Left ventricle myocardium inferior (tissue), 1 donor: ENCODE measurements at regions not wholly inside any gene's neighbourhood (a gene's known extent, or its start where the extent isn't known, plus 50 kb on each side); places are given as distances from the start of the nearest gene placed in this dataset.

Experiments
- DNase-seq: peaks from one replicate; pipeline ENCODE4 v3.0.0-alpha.2; 2020
- H3K27ac ChIP-seq: fragments of 200-600 bp; replicated peaks from 2 replicates; pipeline ENCODE4 v1.8.0; 2021
- H3K27me3 ChIP-seq: fragments of 200-600 bp; 2 replicates; pipeline ENCODE4 v1.8.0; 2021; ENCODE audit warnings: low read depth
- H3K36me3 ChIP-seq: fragments of 200-600 bp; 2 replicates; pipeline ENCODE4 v1.8.0; 2021
- H3K4me1 ChIP-seq: fragments of 200-600 bp; 2 replicates; pipeline ENCODE4 v1.8.0; 2021
- H3K4me3 ChIP-seq: fragments of 200-600 bp; 2 replicates; pipeline ENCODE4 v1.8.0; 2021; ENCODE audit warnings: mild to moderate bottlenecking, moderate library complexity
- H3K9me3 ChIP-seq: fragments of 200-600 bp; replicated peaks from 2 replicates; pipeline ENCODE4 v1.8.0; 2021
- intact Hi-C: fragments of 100-400 bp; cut with micrococcal nuclease; formaldehyde crosslinking; loops from one replicate; pipeline ENCODE4 v1.11.0; 2022
- TF ChIP-seq, protein P1 (sequence below): fragments of 200-600 bp; IDR thresholded peaks from 2 replicates; pipeline ENCODE4 v1.8.0; 2021; ENCODE audit warnings: antibody characterized with exemption, mild to moderate bottlenecking, borderline replicate concordance
- donor health status: DM: no; HTN: yes; CAD: no; lungs with severe emphysema.

DNA sequence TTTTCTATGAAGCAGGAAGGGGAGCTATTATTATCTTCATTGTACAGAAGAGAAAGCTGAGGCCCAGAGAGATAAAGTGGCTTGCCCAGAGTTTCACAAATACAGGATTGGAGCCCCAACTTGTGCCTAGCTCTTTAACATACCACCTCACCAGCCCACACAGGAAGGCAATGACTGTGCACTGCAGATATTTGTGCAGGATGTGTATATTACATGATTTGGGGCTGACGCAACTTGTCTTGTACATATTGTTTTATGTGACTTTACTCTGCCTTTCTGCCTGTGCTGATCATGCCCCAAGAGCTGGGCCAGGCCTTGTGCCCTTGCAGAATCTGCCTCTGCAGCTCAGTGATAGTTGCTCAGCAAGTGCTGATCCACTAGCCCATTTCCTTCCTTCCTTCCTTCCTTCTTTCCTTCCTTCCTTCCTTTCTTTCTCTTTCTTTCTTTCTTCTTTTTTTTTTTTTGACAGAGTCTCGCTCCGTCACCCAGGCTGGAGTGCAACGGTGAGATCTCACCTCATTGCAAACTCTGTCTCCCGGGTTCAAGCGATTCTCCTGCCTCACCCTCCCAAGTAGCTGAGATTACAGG, 106.6 kb upstream of the TBCA start:
- peaks cover 66% of the 10 kb centered on the region for H3K27me3 ChIP-seq
- intact Hi-C loops = no loop called here
- no peak overlapping the region for H3K27ac ChIP-seq
- no peaks in the 10 kb centered on the region for H3K9me3 ChIP-seq
- no peak for DNase-seq
- TF ChIP-seq, protein P1, sequence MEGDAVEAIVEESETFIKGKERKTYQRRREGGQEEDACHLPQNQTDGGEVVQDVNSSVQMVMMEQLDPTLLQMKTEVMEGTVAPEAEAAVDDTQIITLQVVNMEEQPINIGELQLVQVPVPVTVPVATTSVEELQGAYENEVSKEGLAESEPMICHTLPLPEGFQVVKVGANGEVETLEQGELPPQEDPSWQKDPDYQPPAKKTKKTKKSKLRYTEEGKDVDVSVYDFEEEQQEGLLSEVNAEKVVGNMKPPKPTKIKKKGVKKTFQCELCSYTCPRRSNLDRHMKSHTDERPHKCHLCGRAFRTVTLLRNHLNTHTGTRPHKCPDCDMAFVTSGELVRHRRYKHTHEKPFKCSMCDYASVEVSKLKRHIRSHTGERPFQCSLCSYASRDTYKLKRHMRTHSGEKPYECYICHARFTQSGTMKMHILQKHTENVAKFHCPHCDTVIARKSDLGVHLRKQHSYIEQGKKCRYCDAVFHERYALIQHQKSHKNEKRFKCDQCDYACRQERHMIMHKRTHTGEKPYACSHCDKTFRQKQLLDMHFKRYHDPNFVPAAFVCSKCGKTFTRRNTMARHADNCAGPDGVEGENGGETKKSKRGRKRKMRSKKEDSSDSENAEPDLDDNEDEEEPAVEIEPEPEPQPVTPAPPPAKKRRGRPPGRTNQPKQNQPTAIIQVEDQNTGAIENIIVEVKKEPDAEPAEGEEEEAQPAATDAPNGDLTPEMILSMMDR = no peak
- no peak overlapping the region for H3K4me3 ChIP-seq
- no peaks in the 10 kb centered on the region for H3K4me1 ChIP-seq
- H3K36me3 ChIP-seq = no peaks in the 10 kb centered on the region

DNA sequence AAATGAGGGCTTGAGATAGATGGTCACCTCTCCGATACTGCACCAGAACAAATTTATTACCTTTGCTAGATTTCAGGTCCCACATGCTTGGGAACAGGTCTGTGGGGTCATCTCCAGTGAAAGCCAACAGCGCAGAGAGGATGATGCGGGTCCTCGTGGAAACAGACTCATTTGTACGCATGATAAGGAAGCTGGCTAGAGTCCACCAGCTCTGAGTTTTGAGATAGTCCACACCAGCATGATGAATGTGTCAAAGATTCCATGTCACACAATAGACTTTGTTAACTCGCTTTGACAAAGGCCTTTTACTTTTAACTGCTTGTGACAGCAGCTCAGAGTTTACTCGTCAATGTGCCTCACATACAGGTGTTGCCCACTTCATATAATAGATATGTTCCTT, 105.4 kb upstream of the TBCA start:
- Histone ChIP-seq H3K4me1 (no peaks in the 10 kb centered on the region), H3K4me3 (no peak overlapping the region), H3K27ac (no peak overlapping the region), H3K27me3 (peaks cover 56% of the 10 kb centered on the region), H3K9me3 (no peaks in the 10 kb centered on the region), H3K36me3 (no peaks in the 10 kb centered on the region)
- no peak for DNase-seq
- TF ChIP-seq, protein P1 = no peak
- intact Hi-C loops = no loop called here

DNA sequence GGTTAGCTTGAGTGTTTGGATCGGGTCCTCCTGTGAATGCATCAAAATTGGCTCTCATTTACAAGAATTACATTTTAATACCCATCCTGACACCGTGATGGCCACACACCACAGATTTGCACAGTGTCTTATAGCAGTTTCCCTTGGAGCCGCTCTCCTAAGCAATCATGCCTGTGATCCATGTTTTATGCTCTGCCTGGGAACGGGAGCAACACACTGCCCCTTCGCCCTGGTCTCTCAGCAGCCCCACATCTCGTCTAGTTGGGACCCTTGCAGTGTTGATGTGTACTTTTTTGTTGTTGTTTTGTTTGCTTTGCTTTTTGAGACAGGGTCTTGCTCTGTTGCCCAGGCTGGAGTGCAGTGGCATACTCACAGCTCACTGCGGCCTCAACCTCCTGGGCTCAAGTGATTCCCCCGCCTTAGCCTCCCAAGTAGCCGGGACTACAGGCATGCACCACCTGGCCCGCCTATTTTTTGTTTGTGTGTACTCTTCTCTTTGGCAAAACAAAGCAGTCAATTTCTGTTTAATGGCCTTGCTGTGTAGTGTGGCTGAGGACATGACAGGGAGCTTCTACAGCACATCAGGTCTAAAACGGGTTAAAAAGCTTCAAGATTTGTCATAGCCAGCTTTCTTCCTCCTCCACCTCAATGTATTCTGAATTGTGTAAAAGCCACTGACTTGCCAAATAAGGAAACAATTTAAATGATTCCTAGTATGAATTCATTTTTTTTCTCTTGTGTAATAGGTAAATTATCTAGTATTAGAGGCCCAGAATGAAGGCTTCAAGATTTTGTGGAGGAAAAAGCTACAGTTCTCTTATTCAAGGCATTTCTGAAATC, 101.6 kb upstream of the TBCA start:
- Histone ChIP-seq H3K36me3 (no peaks in the 10 kb centered on the region), H3K9me3 (no peaks in the 10 kb centered on the region), H3K27me3 (peaks cover 19% of the 10 kb centered on the region), H3K4me1 (no peaks in the 10 kb centered on the region), H3K4me3 (no peak overlapping the region), H3K27ac (no peak overlapping the region)
- no peak for DNase-seq
- TF ChIP-seq, protein P1 = no peak
- intact Hi-C loops = no loop called here

DNA sequence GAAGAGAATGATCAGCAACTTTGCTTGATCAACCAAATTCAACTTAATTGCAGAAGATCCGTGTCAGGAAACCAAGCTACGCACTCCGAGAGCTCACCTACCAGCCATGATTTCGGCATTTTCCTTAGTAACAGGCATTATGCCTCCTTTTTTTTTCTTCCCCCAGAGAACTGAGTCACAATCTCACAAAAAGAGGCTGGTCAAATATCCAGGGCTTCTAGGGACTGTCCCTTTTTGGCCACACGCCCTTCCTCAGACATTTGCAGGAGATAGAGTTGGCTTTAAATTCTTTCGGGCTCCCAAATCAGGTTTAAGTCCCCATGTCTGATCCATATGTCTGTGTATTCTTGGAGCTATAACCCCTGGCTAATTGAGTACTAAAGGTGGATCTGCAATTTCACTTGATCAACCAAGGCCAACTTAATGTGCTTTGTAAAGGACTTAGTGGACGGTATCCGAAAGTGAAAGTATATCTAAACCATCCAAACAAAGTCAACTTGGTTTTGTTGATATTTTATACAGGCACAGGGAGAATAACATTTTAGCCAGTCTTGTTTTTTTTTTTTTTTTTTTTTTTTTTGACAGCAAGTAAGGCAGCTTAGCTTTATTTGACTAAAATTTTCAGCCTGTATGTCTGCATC, 100.8 kb upstream of the TBCA start:
- intact Hi-C loops = no loop called here
- no peak overlapping the region for H3K4me3 ChIP-seq
- H3K4me1 ChIP-seq = no peaks in the 10 kb centered on the region
- no peak for DNase-seq
- TF ChIP-seq, protein P1 = no peak
- H3K27me3 ChIP-seq = peaks cover 12% of the 10 kb centered on the region
- H3K36me3 ChIP-seq = no peaks in the 10 kb centered on the region
- H3K27ac ChIP-seq = no peak overlapping the region
- H3K9me3 ChIP-seq = no peaks in the 10 kb centered on the region

- intact Hi-C loops = no loop called here
Observed at GRCh38 chr5:77876316-77876715, 100.2 kb upstream of the TBCA start.

More at GRCh38 chr5:77876316-77876715, 100.2 kb upstream of the TBCA start:
- Histone ChIP-seq H3K27ac (no peak overlapping the region), H3K4me3 (no peak overlapping the region), H3K4me1 (no peaks in the 10 kb centered on the region), H3K9me3 (no peaks in the 10 kb centered on the region), H3K27me3 (peaks cover 8% of the 10 kb centered on the region), H3K36me3 (no peaks in the 10 kb centered on the region)
- TF ChIP-seq, protein P1 = no peak
- no peak for DNase-seq
